ENCODE measurements at regions not wholly inside any gene's neighbourhood (a gene's known extent, or its start where the extent isn't known, plus 50 kb on each side); places are given as distances from the start of the nearest gene placed in this dataset.

GRCh38 chr5:23157169-23157568 lies 304.0 kb upstream of the CDH12 start:
- TF ChIP-seq CTCF (IDR thresholded peaks at IDR 0.05) (no peak), POLR2A (IDR thresholded peaks at IDR 0.05) (no peak)

Measured in thyroid gland (tissue), 4 donors.